Right forelimb (tissue), 1 donor: ENCODE measurements at regions not wholly inside any gene's neighbourhood (a gene's known extent, or its start where the extent isn't known, plus 50 kb on each side); places are given as distances from the start of the nearest gene placed in this dataset.
"Not testable (repeated sequence)": the region's sequence is repeated elsewhere in the genome, so short reads cannot be mapped to it uniquely, and the experiment has no call there.

Source experiments
- DNase-seq: peaks from one replicate; pipeline ENCODE4 v3.0.0-alpha.2; 2018

GRCh38 chrX:46152756-46153155 lies 392.5 kb downstream of the ZNF674 start:
- no peak for DNase-seq

- DNase-seq = not testable (repeated sequence)
Measured at GRCh38 chrX:46151332-46151731, 393.9 kb downstream of the ZNF674 start.

GRCh38 chrX:46144566-46144965 lies 400.7 kb downstream of the ZNF674 start:
- no peak for DNase-seq

GRCh38 chrX:46140272-46140671 lies 404.9 kb downstream of the ZNF674 start:
- no peak for DNase-seq

GRCh38 chrX:46130247-46130646 lies 415.0 kb downstream of the ZNF674 start:
- DNase-seq = no peak

GRCh38 chrX:46125111-46125510 lies 420.1 kb downstream of the ZNF674 start:
- no peak for DNase-seq

GRCh38 chrX:46117234-46117633 lies 428.0 kb downstream of the ZNF674 start:
- no peak for DNase-seq

- DNase-seq = not testable (repeated sequence)
Measured at GRCh38 chrX:46087310-46087709, 457.9 kb downstream of the ZNF674 start.

- not testable (repeated sequence) for DNase-seq
Measured at GRCh38 chrX:46080121-46080520, 465.1 kb downstream of the ZNF674 start.

GRCh38 chrX:46072791-46073190 lies 472.4 kb downstream of the ZNF674 start:
- no peak for DNase-seq

- no peak for DNase-seq
Measured at GRCh38 chrX:46072372-46072771, 472.8 kb downstream of the ZNF674 start.

GRCh38 chrX:46070421-46070820 lies 474.8 kb downstream of the ZNF674 start:
- DNase-seq = no peak

- no peak for DNase-seq
Measured at GRCh38 chrX:46059316-46059715, 485.9 kb downstream of the ZNF674 start.

GRCh38 chrX:46044486-46044885 lies 500.7 kb downstream of the ZNF674 start:
- no peak for DNase-seq

- DNase-seq = no peak
Measured at GRCh38 chrX:46040001-46040400, 505.2 kb downstream of the ZNF674 start.

- DNase-seq = no peak
Measured at GRCh38 chrX:46039526-46039925, 505.7 kb downstream of the ZNF674 start.

- no peak for DNase-seq
Measured at GRCh38 chrX:46036508-46036907, 508.7 kb downstream of the ZNF674 start.

GRCh38 chrX:46034868-46035267 lies 510.4 kb downstream of the ZNF674 start:
- no peak for DNase-seq

GRCh38 chrX:46029777-46030176 lies 515.4 kb downstream of the ZNF674 start:
- no peak for DNase-seq

GRCh38 chrX:46016296-46016695 lies 528.9 kb downstream of the ZNF674 start:
- no peak for DNase-seq

- DNase-seq = no peak
Measured at GRCh38 chrX:46015653-46016052, 529.6 kb downstream of the ZNF674 start.

GRCh38 chrX:45992402-45993123 lies 552.7 kb downstream of the ZNF674 start:
- no peak for DNase-seq

GRCh38 chrX:45986971-45987370 lies 558.2 kb downstream of the ZNF674 start:
- DNase-seq = no peak

GRCh38 chrX:45986081-45986480 lies 559.1 kb downstream of the ZNF674 start:
- no peak for DNase-seq
